Trophoblast cell (in vitro differentiated cells and primary cell): ENCODE measurements at regions not wholly inside any gene's neighbourhood (a gene's known extent, or its start where the extent isn't known, plus 50 kb on each side); places are given as distances from the start of the nearest gene placed in this dataset.

Source experiments
- DNase-seq, 2 donors: peaks; one replicate each; pipeline ENCODE4 v3.0.0-alpha.2; 2016
- H2AFZ ChIP-seq: 2 replicates; pipeline ENCODE4 v1.6.1; 2013; ENCODE audit warnings: low read length, moderate library complexity, mild to moderate bottlenecking; ENCODE audit not compliant: insufficient read depth, poor library complexity
- H2AK5ac ChIP-seq: 2 replicates; pipeline ENCODE4 v1.6.1; 2013; ENCODE audit warnings: mild to moderate bottlenecking, low read length
- H2BK120ac ChIP-seq: 2 replicates; pipeline ENCODE4 v1.6.1; 2013; ENCODE audit warnings: low read length, mild to moderate bottlenecking, moderate library complexity; ENCODE audit not compliant: insufficient read depth, poor library complexity
- H2BK12ac ChIP-seq: 2 replicates; pipeline ENCODE4 v1.6.1; 2013; ENCODE audit warnings: mild to moderate bottlenecking, low read length, moderate library complexity
- H2BK5ac ChIP-seq: 2 replicates; pipeline ENCODE4 v1.6.1; 2013; ENCODE audit warnings: low read length, low read depth, moderate library complexity, mild to moderate bottlenecking; ENCODE audit not compliant: poor library complexity
- H3K14ac ChIP-seq: 2 replicates; pipeline ENCODE4 v1.6.1; 2013; ENCODE audit warnings: mild to moderate bottlenecking, low read length
- H3K18ac ChIP-seq: 2 replicates; pipeline ENCODE4 v1.6.1; 2013; ENCODE audit warnings: mild to moderate bottlenecking, low read length
- H3K23ac ChIP-seq: 2 replicates; pipeline ENCODE4 v1.6.1; 2013; ENCODE audit warnings: low read length
- H3K27ac ChIP-seq: 2 replicates; pipeline ENCODE4 v1.5.1; 2013; ENCODE audit warnings: low read depth, mild to moderate bottlenecking, inconsistent platforms, low read length, moderate library complexity
- H3K27me3 ChIP-seq: 2 replicates; pipeline ENCODE4 v1.6.1; 2013; ENCODE audit warnings: inconsistent platforms, mild to moderate bottlenecking, low read length, moderate library complexity; ENCODE audit not compliant: insufficient read depth
- H3K36me3 ChIP-seq, 2 experiments: 1 replicate in 1 of 2; 2 replicates in 1 of 2; pipeline ENCODE4 v1.6.1; 2013; ENCODE audit warnings: low read length in 2 of 2, mild to moderate bottlenecking in 2 of 2, moderate library complexity in 1 of 2; ENCODE audit not compliant: insufficient read depth in 2 of 2, control insufficient read depth in 1 of 2
- H3K4ac ChIP-seq: 2 replicates; pipeline ENCODE4 v1.6.1; 2013; ENCODE audit warnings: low read depth, mild to moderate bottlenecking, low read length, moderate library complexity
- H3K4me1 ChIP-seq, 2 experiments: 1 replicate in 1 of 2; 2 replicates in 1 of 2; pipeline ENCODE4 v1.6.1; 2013; ENCODE audit warnings: low read length in 2 of 2, mild to moderate bottlenecking in 2 of 2, moderate library complexity in 1 of 2; ENCODE audit not compliant: insufficient read depth in 2 of 2, control insufficient read depth in 1 of 2
- H3K4me2 ChIP-seq: 2 replicates; pipeline ENCODE4 v1.6.1; 2013; ENCODE audit warnings: inconsistent platforms, mild to moderate bottlenecking, low read length, moderate library complexity
- H3K4me3 ChIP-seq: 2 replicates; pipeline ENCODE4 v1.5.1; 2013; ENCODE audit warnings: mild to moderate bottlenecking, low read depth, low read length, inconsistent platforms
- H3K79me1 ChIP-seq: one replicate; pipeline ENCODE4 v1.6.1; 2013; ENCODE audit warnings: low read length
- H3K79me2 ChIP-seq: 2 replicates; pipeline ENCODE4 v1.6.1; 2013; ENCODE audit warnings: low read length, mild to moderate bottlenecking; ENCODE audit not compliant: control insufficient read depth, insufficient read depth, poor library complexity
- H3K9ac ChIP-seq: 2 replicates; pipeline ENCODE4 v1.6.1; 2013; ENCODE audit warnings: mild to moderate bottlenecking, low read length
- H3K9me3 ChIP-seq: 2 replicates; pipeline ENCODE4 v1.6.1; 2013; ENCODE audit warnings: low read depth, mild to moderate bottlenecking, control low read depth, inconsistent platforms, low read length; ENCODE audit not compliant: insufficient read depth
- H4K12ac ChIP-seq: 2 replicates; pipeline ENCODE4 v1.6.1; 2013; ENCODE audit warnings: low read depth, mild to moderate bottlenecking, low read length, moderate library complexity
- H4K8ac ChIP-seq: 2 replicates; pipeline ENCODE4 v1.6.1; 2013; ENCODE audit warnings: low read depth, mild to moderate bottlenecking, low read length, moderate library complexity
- H4K91ac ChIP-seq: one replicate; pipeline ENCODE4 v1.6.1; 2013; ENCODE audit warnings: low read depth, mild to moderate bottlenecking, low read length, moderate library complexity
- WGBS: extraction: QIAGEN DNeasy Blood & Tissue Kit; methylation state at CpG from one replicate; pipeline ENCODE4 v1.1.7; 2013; ENCODE audit warnings: missing lambda C conversion rate; ENCODE audit not compliant: insufficient read length, insufficient coverage; ENCODE audit errors: extremely low coverage; 5-methylcytosine and 5-hydroxymethylcytosine counted together

GRCh38 chr7:12879139-12879538 is 191.7 kb downstream of the ARL4A start:
- H3K4ac ChIP-seq: no peak overlapping the region
- no peak overlapping the region for H3K18ac ChIP-seq
- no peak overlapping the region for H3K14ac ChIP-seq
- no peak overlapping the region for H4K12ac ChIP-seq
- H4K8ac ChIP-seq: no peak overlapping the region
- no peak overlapping the region for H2BK120ac ChIP-seq
- DNase-seq: no peak
- no peak overlapping the region for H3K4me3 ChIP-seq
- H3K79me1 ChIP-seq: no peaks in the 10 kb centered on the region
- no peak overlapping the region for H3K9ac ChIP-seq
- no peak overlapping the region for H3K27ac ChIP-seq
- H3K27me3 ChIP-seq: no peaks in the 10 kb centered on the region
- no peaks in the 10 kb centered on the region for H3K36me3 ChIP-seq
- no peak overlapping the region for H2AFZ ChIP-seq
- no peak overlapping the region for H2AK5ac ChIP-seq
- no peak overlapping the region for H3K23ac ChIP-seq
- no peaks in the 10 kb centered on the region for H3K9me3 ChIP-seq
- H2BK5ac ChIP-seq: no peak overlapping the region
- H3K79me2 ChIP-seq: no peaks in the 10 kb centered on the region
- no peak overlapping the region for H4K91ac ChIP-seq
- H3K4me1 ChIP-seq: no peaks in the 10 kb centered on the region
- no peak overlapping the region for H2BK12ac ChIP-seq
- H3K4me2 ChIP-seq: no peak overlapping the region

GRCh38 chr7:12881712-12882111 is 194.3 kb downstream of the ARL4A start:
- H3K79me1 ChIP-seq: no peaks in the 10 kb centered on the region
- no peak overlapping the region for H3K18ac ChIP-seq
- H3K4ac ChIP-seq: no peak overlapping the region
- H4K91ac ChIP-seq: no peak overlapping the region
- no peak overlapping the region for H2AFZ ChIP-seq
- H2BK120ac ChIP-seq: no peak overlapping the region
- H3K27me3 ChIP-seq: no peaks in the 10 kb centered on the region
- H2BK5ac ChIP-seq: no peak overlapping the region
- no peak overlapping the region for H3K9ac ChIP-seq
- H3K23ac ChIP-seq: no peak overlapping the region
- no peaks in the 10 kb centered on the region for H3K9me3 ChIP-seq
- no peaks in the 10 kb centered on the region for H3K79me2 ChIP-seq
- H4K8ac ChIP-seq: no peak overlapping the region
- H3K14ac ChIP-seq: no peak overlapping the region
- H3K36me3 ChIP-seq: no peaks in the 10 kb centered on the region
- no peak for DNase-seq
- H2BK12ac ChIP-seq: no peak overlapping the region
- no peaks in the 10 kb centered on the region for H3K4me1 ChIP-seq
- H2AK5ac ChIP-seq: no peak overlapping the region
- H3K4me3 ChIP-seq: no peak overlapping the region
- no peak overlapping the region for H4K12ac ChIP-seq
- no peak overlapping the region for H3K27ac ChIP-seq
- WGBS: 100% methylated on average over 2 of the region's 2 CpGs
- no peak overlapping the region for H3K4me2 ChIP-seq

- Histone ChIP-seq H3K14ac (no peak overlapping the region), H3K4me1 (no peaks in the 10 kb centered on the region), H2BK5ac (no peak overlapping the region), H2AK5ac (no peak overlapping the region), H2BK120ac (no peak overlapping the region), H2AFZ (no peak overlapping the region), H3K9me3 (no peaks in the 10 kb centered on the region), H3K79me1 (no peaks in the 10 kb centered on the region), H3K9ac (no peak overlapping the region), H3K4ac (no peak overlapping the region), H3K4me3 (no peak overlapping the region), H4K8ac (no peak overlapping the region), H3K27me3 (no peaks in the 10 kb centered on the region), H3K4me2 (no peak overlapping the region), H3K36me3 (no peaks in the 10 kb centered on the region), H4K91ac (no peak overlapping the region), H4K12ac (no peak overlapping the region), H3K27ac (no peak overlapping the region), H3K23ac (no peak overlapping the region), H3K18ac (no peak overlapping the region), H2BK12ac (no peak overlapping the region), H3K79me2 (no peaks in the 10 kb centered on the region)
- WGBS: no CpG with 5 or more reads among the region's 1 CpG
- no peak for DNase-seq
Measured at GRCh38 chr7:12882710-12883109, 195.3 kb downstream of the ARL4A start.

- H3K23ac ChIP-seq: no peak overlapping the region
- no peak overlapping the region for H2BK120ac ChIP-seq
- no peak overlapping the region for H2AK5ac ChIP-seq
- H3K4me3 ChIP-seq: no peak overlapping the region
- H3K27ac ChIP-seq: no peak overlapping the region
- no peaks in the 10 kb centered on the region for H3K9me3 ChIP-seq
- no peaks in the 10 kb centered on the region for H3K4me1 ChIP-seq
- no peak overlapping the region for H4K91ac ChIP-seq
- no peak overlapping the region for H3K9ac ChIP-seq
- WGBS: no CpG with 5 or more reads among the region's 1 CpG
- H4K12ac ChIP-seq: no peak overlapping the region
- H2BK5ac ChIP-seq: no peak overlapping the region
- no peak overlapping the region for H3K4me2 ChIP-seq
- H3K18ac ChIP-seq: no peak overlapping the region
- no peak overlapping the region for H2AFZ ChIP-seq
- no peaks in the 10 kb centered on the region for H3K79me1 ChIP-seq
- no peak overlapping the region for H2BK12ac ChIP-seq
- H3K4ac ChIP-seq: no peak overlapping the region
- no peak overlapping the region for H3K14ac ChIP-seq
- no peak for DNase-seq
- H3K79me2 ChIP-seq: no peaks in the 10 kb centered on the region
- no peaks in the 10 kb centered on the region for H3K27me3 ChIP-seq
- H4K8ac ChIP-seq: no peak overlapping the region
- no peaks in the 10 kb centered on the region for H3K36me3 ChIP-seq
Measured at GRCh38 chr7:12884033-12884432, 196.6 kb downstream of the ARL4A start.
